ENCODE measurements at regions not wholly inside any gene's neighbourhood (a gene's known extent, or its start where the extent isn't known, plus 50 kb on each side); places are given as distances from the start of the nearest gene placed in this dataset.
"Not testable (repeated sequence)": the region's sequence is repeated elsewhere in the genome, so short reads cannot be mapped to it uniquely, and the experiment has no call there.

- no peak for TF ChIP-seq CTCF (IDR thresholded peaks at IDR 0.05; ENCODE audit: insufficient read depth, low read depth, low read length, missing control alignments)
- H3K4me3 ChIP-seq (ENCODE audit: low read length): no peak overlapping the region
- no peak for DNase-seq (ENCODE audit: low read depth)
Observed at GRCh38 chr2:22175003-22175402, 1051.2 kb downstream of the TDRD15 start.

- no peak for DNase-seq (ENCODE audit: low read depth)
- no peak overlapping the region for H3K4me3 ChIP-seq (ENCODE audit: low read length)
- TF ChIP-seq CTCF (IDR thresholded peaks at IDR 0.05; ENCODE audit: insufficient read depth, low read depth, low read length, missing control alignments): no peak
Observed at GRCh38 chr2:22185251-22185650, 1061.5 kb downstream of the TDRD15 start.

- H3K4me3 ChIP-seq (ENCODE audit: low read length); DNase-seq (ENCODE audit: low read depth): not testable (repeated sequence)
Observed at GRCh38 chr2:22186261-22186828, 1062.6 kb downstream of the TDRD15 start.

- TF ChIP-seq CTCF (IDR thresholded peaks at IDR 0.05; ENCODE audit: insufficient read depth, low read depth, low read length, missing control alignments): no peak
- H3K4me3 ChIP-seq (ENCODE audit: low read length): no peak overlapping the region
- no peak for DNase-seq (ENCODE audit: low read depth)
Observed at GRCh38 chr2:22189893-22190480, 1066.2 kb downstream of the TDRD15 start.

GRCh38 chr2:22194218-22194617 lies 1070.5 kb downstream of the TDRD15 start:
- H3K4me3 ChIP-seq (ENCODE audit: low read length): no peak overlapping the region
- DNase-seq (ENCODE audit: low read depth): no peak
- TF ChIP-seq CTCF (IDR thresholded peaks at IDR 0.05; ENCODE audit: insufficient read depth, low read depth, low read length, missing control alignments): no peak

GRCh38 chr2:22196806-22197205 lies 1073.0 kb downstream of the TDRD15 start:
- DNase-seq (ENCODE audit: low read depth): no peak
- no peak for TF ChIP-seq CTCF (IDR thresholded peaks at IDR 0.05; ENCODE audit: insufficient read depth, low read depth, low read length, missing control alignments)
- H3K4me3 ChIP-seq (ENCODE audit: low read length): no peak overlapping the region

- no peak overlapping the region for H3K4me3 ChIP-seq (ENCODE audit: low read length)
- DNase-seq (ENCODE audit: low read depth): no peak
- no peak for TF ChIP-seq CTCF (IDR thresholded peaks at IDR 0.05; ENCODE audit: insufficient read depth, low read depth, low read length, missing control alignments)
Observed at GRCh38 chr2:22198381-22199283, 1074.9 kb downstream of the TDRD15 start.

Data from epithelial cell of esophagus (primary cell).